H9 (cell line): ENCODE measurements at regions not wholly inside any gene's neighbourhood (a gene's known extent, or its start where the extent isn't known, plus 50 kb on each side); places are given as distances from the start of the nearest gene placed in this dataset.

ENCODE experiments used
- DNase-seq: peaks from one replicate; pipeline ENCODE4 v3.0.0-alpha.2; 2017
- H2AFZ ChIP-seq: one replicate; pipeline ENCODE4 v1.6.1; 2013; ENCODE audit warnings: mild to moderate bottlenecking, low read length, control low read depth, moderate library complexity
- H2AK5ac ChIP-seq: 2 replicates; pipeline ENCODE4 v1.6.1; 2013; ENCODE audit warnings: low read length, control low read depth, mixed read lengths; ENCODE audit not compliant: insufficient read length
- H2BK120ac ChIP-seq: one replicate; pipeline ENCODE4 v1.6.1; 2013; ENCODE audit warnings: low read depth, mild to moderate bottlenecking, low read length, control low read depth, inconsistent platforms; ENCODE audit not compliant: poor library complexity, severe bottlenecking
- H2BK12ac ChIP-seq: 2 replicates; pipeline ENCODE4 v1.6.1; 2013; ENCODE audit warnings: low read length, control low read depth, mixed read lengths, low read depth; ENCODE audit not compliant: insufficient read length
- H2BK15ac ChIP-seq: 2 replicates; pipeline ENCODE4 v1.6.1; 2013; ENCODE audit warnings: low read depth, low read length, control low read depth
- H2BK20ac ChIP-seq: one replicate; pipeline ENCODE4 v1.6.1; 2013; ENCODE audit warnings: low read depth, mild to moderate bottlenecking, low read length, control low read depth, inconsistent platforms; ENCODE audit not compliant: poor library complexity, severe bottlenecking
- H2BK5ac ChIP-seq: 2 replicates; pipeline ENCODE4 v1.6.1; 2013; ENCODE audit warnings: low read length, control low read depth, mixed read lengths; ENCODE audit not compliant: insufficient read length
- H3K14ac ChIP-seq: 2 replicates; pipeline ENCODE4 v1.6.1; 2013; ENCODE audit warnings: low read length, control low read depth; ENCODE audit not compliant: insufficient read depth
- H3K18ac ChIP-seq: 2 replicates; pipeline ENCODE4 v1.6.1; 2013; ENCODE audit warnings: low read depth, mild to moderate bottlenecking, mixed read lengths, low read length, control low read depth; ENCODE audit not compliant: insufficient read length
- H3K23ac ChIP-seq: 2 replicates; pipeline ENCODE4 v1.6.1; 2013; ENCODE audit warnings: low read length, control low read depth, mixed read lengths, low read depth; ENCODE audit not compliant: insufficient read length
- H3K23me2 ChIP-seq: 2 replicates; pipeline ENCODE4 v1.6.1; 2013; ENCODE audit warnings: low read depth, mild to moderate bottlenecking, mixed read lengths, low read length, control low read depth; ENCODE audit not compliant: insufficient read length, poor library complexity, severe bottlenecking
- H3K27ac ChIP-seq: 2 replicates; pipeline ENCODE4 v1.5.1; 2013; ENCODE audit warnings: low read length, control low read depth, mixed read lengths, low read depth; ENCODE audit not compliant: insufficient read length
- H3K27me3 ChIP-seq: 2 replicates; pipeline ENCODE4 v1.6.1; 2013; ENCODE audit warnings: low read length, control low read depth, inconsistent platforms; ENCODE audit not compliant: insufficient read depth
- H3K4ac ChIP-seq: 2 replicates; pipeline ENCODE4 v1.6.1; 2013; ENCODE audit warnings: low read depth, mild to moderate bottlenecking, control low read depth, inconsistent platforms, low read length, moderate library complexity
- H3K4me1 ChIP-seq: 2 replicates; pipeline ENCODE4 v1.6.1; 2013; ENCODE audit warnings: low read length, control low read depth, inconsistent platforms; ENCODE audit not compliant: insufficient read depth
- H3K4me2 ChIP-seq: 2 replicates; pipeline ENCODE4 v1.6.1; 2013; ENCODE audit warnings: low read length, control low read depth, mixed read lengths; ENCODE audit not compliant: insufficient read length, insufficient read depth
- H3K56ac ChIP-seq: 2 replicates; pipeline ENCODE4 v1.6.1; 2013; ENCODE audit warnings: low read depth, mild to moderate bottlenecking, mixed read lengths, low read length, control low read depth; ENCODE audit not compliant: insufficient read length
- H3K79me1 ChIP-seq: 2 replicates; pipeline ENCODE4 v1.6.1; 2013; ENCODE audit warnings: low read depth, mild to moderate bottlenecking, moderate library complexity, low read length, control low read depth, inconsistent platforms; ENCODE audit not compliant: insufficient read depth, poor library complexity, severe bottlenecking
- H3K79me2 ChIP-seq: 2 replicates; pipeline ENCODE4 v1.6.1; 2013; ENCODE audit warnings: low read length, control low read depth, inconsistent platforms; ENCODE audit not compliant: insufficient read depth
- H3K9ac ChIP-seq: 2 replicates; pipeline ENCODE4 v1.6.1; 2013; ENCODE audit warnings: low read length, control low read depth, mixed read lengths; ENCODE audit not compliant: insufficient read length; ENCODE audit errors: extremely low read depth
- H3K9me3 ChIP-seq: one replicate; pipeline ENCODE4 v1.6.1; 2013; ENCODE audit warnings: low read depth, low read length, inconsistent platforms; ENCODE audit not compliant: control insufficient read depth
- H3T11ph ChIP-seq: one replicate; pipeline ENCODE4 v1.6.1; 2013; ENCODE audit warnings: mild to moderate bottlenecking, low read length, control low read depth, inconsistent platforms
- H4K20me1 ChIP-seq: one replicate; pipeline ENCODE4 v1.6.1; 2013; ENCODE audit not compliant: control insufficient read depth, insufficient read length, insufficient read depth
- H4K5ac ChIP-seq: 2 replicates; pipeline ENCODE4 v1.6.1; 2013; ENCODE audit warnings: low read depth, mild to moderate bottlenecking, mixed read lengths, low read length, control low read depth; ENCODE audit not compliant: insufficient read length
- H4K8ac ChIP-seq: replicated peaks from 2 replicates; pipeline ENCODE4 v1.6.1; 2013; ENCODE audit warnings: low read length, control low read depth, mixed read lengths, low read depth; ENCODE audit not compliant: insufficient read length
- H4K91ac ChIP-seq: 2 replicates; pipeline ENCODE4 v1.6.1; 2013; ENCODE audit warnings: low read depth, mild to moderate bottlenecking, moderate library complexity, mixed read lengths, low read length, control low read depth; ENCODE audit not compliant: insufficient read length
- H3K27ac Mint-ChIP-seq, 3 experiments: 2 replicates in 2 of 3; 3 replicates in 1 of 3; pipeline ENCODE4 v1.8.0; 2020 to 2021; ENCODE audit warnings: mixed read lengths in 3 of 3, mild to moderate bottlenecking in 1 of 3, moderate library complexity in 1 of 3
- H3K27me3 Mint-ChIP-seq: 2 replicates; pipeline ENCODE4 v1.8.0; 2021; ENCODE audit warnings: low read depth, mild to moderate bottlenecking, moderate library complexity, mixed read lengths
- H3K36me3 Mint-ChIP-seq, 3 experiments: 2 replicates in 2 of 3; 3 replicates in 1 of 3; pipeline ENCODE4 v1.8.0; 2020 to 2021; ENCODE audit warnings: low read depth in 3 of 3, mixed read lengths in 3 of 3; ENCODE audit not compliant: insufficient read depth in 1 of 3
- H3K4me1 Mint-ChIP-seq, 2 experiments: 2 replicates each; pipeline ENCODE4 v1.8.0; 2020; ENCODE audit warnings: mixed read lengths in 2 of 2
- H3K4me3 Mint-ChIP-seq, 2 experiments: 2 replicates in 1 of 2; 3 replicates in 1 of 2; pipeline ENCODE4 v1.8.0; 2020 to 2021; ENCODE audit warnings: mild to moderate bottlenecking in 2 of 2, mixed read lengths in 2 of 2, moderate library complexity in 1 of 2
- H3K9me3 Mint-ChIP-seq, 2 experiments: 2 replicates in 1 of 2; 3 replicates in 1 of 2; pipeline ENCODE4 v1.8.0; 2020; ENCODE audit warnings: mild to moderate bottlenecking in 2 of 2, mixed read lengths in 2 of 2, moderate library complexity in 1 of 2
- CTCF ChIP-seq: fragments of 200-600 bp; sonication (generic); conservative IDR thresholded peaks from 3 replicates; pipeline ENCODE4 v1.8.0; 2021; ENCODE audit warnings: antibody characterized with exemption, mild to moderate bottlenecking
- WGBS: extraction: QIAGEN DNeasy Blood & Tissue Kit; methylation state at CpG from one replicate; pipeline ENCODE4 v1.1.7; 2013; ENCODE audit warnings: missing lambda C conversion rate, low lambda C conversion rate, mixed read lengths; ENCODE audit not compliant: insufficient read length; ENCODE audit errors: extremely low coverage; 5-methylcytosine and 5-hydroxymethylcytosine counted together

GRCh38 chrX:5113128-5113527 is 1115.5 kb downstream of the NLGN4X start:
- Histone ChIP-seq H4K5ac (no peak overlapping the region), H3K23me2 (no peaks in the 10 kb centered on the region), H3K9me3 (no peaks in the 10 kb centered on the region), H3K4me2 (no peak overlapping the region), H4K8ac (no peak overlapping the region), H3K79me2 (no peaks in the 10 kb centered on the region), H2AFZ (no peak overlapping the region), H2BK20ac (no peak overlapping the region), H3K56ac (no peak overlapping the region), H3K4ac (no peak overlapping the region), H3K79me1 (no peaks in the 10 kb centered on the region), H3K9ac (no peak overlapping the region), H3K18ac (no peak overlapping the region), H2BK15ac (no peak overlapping the region), H2AK5ac (no peak overlapping the region), H3K4me1 (no peaks in the 10 kb centered on the region), H4K91ac (no peak overlapping the region), H2BK120ac (no peak overlapping the region), H2BK12ac (no peak overlapping the region), H3K27me3 (no peaks in the 10 kb centered on the region), H3K14ac (no peak overlapping the region), H3K23ac (no peak overlapping the region), H2BK5ac (no peak overlapping the region), H3T11ph (no peak overlapping the region), H4K20me1 (no peaks in the 10 kb centered on the region), H3K27ac (no peak overlapping the region)
- DNase-seq: no peak
- no CpG with 5 or more reads among the region's 6 CpGs for WGBS
- peaks cover 0 to 3% of the 10 kb centered on the region in 2 experiments; a peak in 3 of 5 replicates for H3K9me3 Mint-ChIP-seq
- H3K36me3 Mint-ChIP-seq: no peaks in the 10 kb centered on the region; a peak in 2 of 7 replicates
- no peaks in the 10 kb centered on the region for H3K4me1 Mint-ChIP-seq
- peak; percentile 71 for TF ChIP-seq CTCF
- no peak overlapping the region for H3K27ac Mint-ChIP-seq
- no peak overlapping the region for H3K4me3 Mint-ChIP-seq
- no peaks in the 10 kb centered on the region for H3K27me3 Mint-ChIP-seq
